ENCODE measurements at regions not wholly inside any gene's neighbourhood (a gene's known extent, or its start where the extent isn't known, plus 50 kb on each side); places are given as distances from the start of the nearest gene placed in this dataset.
A peak's percentile ranks its signal among the peaks of the same experiment; 100 is the strongest.
"Not testable (repeated sequence)": the region's sequence is repeated elsewhere in the genome, so short reads cannot be mapped to it uniquely, and the experiment has no call there.

- Mint-ChIP-seq H3K27me3 (peaks cover 14% of the 10 kb centered on the region), H3K27ac (no peak overlapping the region), H3K4me1 (no peaks in the 10 kb centered on the region), H3K36me3 (no peaks in the 10 kb centered on the region), H3K4me3 (no peak overlapping the region), H3K9me3 (no peaks in the 10 kb centered on the region)
- ATAC-seq, result no peak
Measured at GRCh38 chr3:103968131-103968530, 1398.6 kb upstream of the ALCAM start.

GRCh38 chr3:103968751-103969150 is 1398.0 kb upstream of the ALCAM start:
- Mint-ChIP-seq H3K9me3 (no peaks in the 10 kb centered on the region), H3K4me3 (no peak overlapping the region), H3K4me1 (no peaks in the 10 kb centered on the region), H3K36me3 (no peaks in the 10 kb centered on the region), H3K27ac (no peak overlapping the region), H3K27me3 (peaks cover 8% of the 10 kb centered on the region)
- ATAC-seq, result no peak

GRCh38 chr3:103976931-103977339 is 1389.8 kb upstream of the ALCAM start:
- no peaks in the 10 kb centered on the region for H3K27me3 Mint-ChIP-seq
- no peaks in the 10 kb centered on the region for H3K4me1 Mint-ChIP-seq
- no peaks in the 10 kb centered on the region for H3K36me3 Mint-ChIP-seq
- no peaks in the 10 kb centered on the region for H3K9me3 Mint-ChIP-seq
- no peak for ATAC-seq
- no peak overlapping the region for H3K27ac Mint-ChIP-seq
- H3K4me3 Mint-ChIP-seq, result no peak overlapping the region

GRCh38 chr3:103977417-103977816 is 1389.3 kb upstream of the ALCAM start:
- no peak for ATAC-seq
- Mint-ChIP-seq H3K4me3 (no peak overlapping the region), H3K27ac (no peak overlapping the region), H3K4me1 (no peaks in the 10 kb centered on the region), H3K36me3 (no peaks in the 10 kb centered on the region), H3K9me3 (no peaks in the 10 kb centered on the region), H3K27me3 (no peaks in the 10 kb centered on the region)

GRCh38 chr3:103991461-103992115 is 1375.1 kb upstream of the ALCAM start:
- no peaks in the 10 kb centered on the region for H3K4me1 Mint-ChIP-seq
- no peak overlapping the region for H3K4me3 Mint-ChIP-seq
- H3K9me3 Mint-ChIP-seq, result no peaks in the 10 kb centered on the region
- H3K36me3 Mint-ChIP-seq, result no peaks in the 10 kb centered on the region
- H3K27me3 Mint-ChIP-seq, result no peaks in the 10 kb centered on the region
- ATAC-seq, result no peak
- no peak overlapping the region for H3K27ac Mint-ChIP-seq

- H3K4me1 Mint-ChIP-seq, result no peaks in the 10 kb centered on the region
- H3K36me3 Mint-ChIP-seq, result no peaks in the 10 kb centered on the region
- H3K27ac Mint-ChIP-seq, result no peak overlapping the region
- H3K27me3 Mint-ChIP-seq, result no peaks in the 10 kb centered on the region
- no peak overlapping the region for H3K4me3 Mint-ChIP-seq
- ATAC-seq, result peak; percentile 24
- no peaks in the 10 kb centered on the region for H3K9me3 Mint-ChIP-seq
Measured at GRCh38 chr3:103992469-103992868, 1374.2 kb upstream of the ALCAM start.

GRCh38 chr3:104004956-104005355 is 1361.8 kb upstream of the ALCAM start:
- H3K36me3 Mint-ChIP-seq, result no peaks in the 10 kb centered on the region
- no peak overlapping the region for H3K4me3 Mint-ChIP-seq
- no peaks in the 10 kb centered on the region for H3K4me1 Mint-ChIP-seq
- no peak for ATAC-seq
- H3K27me3 Mint-ChIP-seq, result no peaks in the 10 kb centered on the region
- H3K9me3 Mint-ChIP-seq, result no peaks in the 10 kb centered on the region
- H3K27ac Mint-ChIP-seq, result no peak overlapping the region

- Mint-ChIP-seq H3K27me3 (no peaks in the 10 kb centered on the region), H3K9me3 (no peaks in the 10 kb centered on the region), H3K27ac (no peak overlapping the region), H3K4me1 (no peaks in the 10 kb centered on the region), H3K36me3 (no peaks in the 10 kb centered on the region), H3K4me3 (no peak overlapping the region)
- no peak for ATAC-seq
Measured at GRCh38 chr3:104005815-104006214, 1360.9 kb upstream of the ALCAM start.

GRCh38 chr3:104018541-104018940 is 1348.2 kb upstream of the ALCAM start:
- Mint-ChIP-seq H3K4me3 (no peak overlapping the region), H3K36me3 (no peaks in the 10 kb centered on the region), H3K27me3 (no peaks in the 10 kb centered on the region), H3K27ac (no peak overlapping the region), H3K9me3 (peaks cover 16% of the 10 kb centered on the region), H3K4me1 (no peaks in the 10 kb centered on the region)
- ATAC-seq, result no peak

- H3K27ac Mint-ChIP-seq, result no peak overlapping the region
- H3K27me3 Mint-ChIP-seq, result peaks cover 9% of the 10 kb centered on the region
- no peak for ATAC-seq
- no peaks in the 10 kb centered on the region for H3K4me1 Mint-ChIP-seq
- no peaks in the 10 kb centered on the region for H3K36me3 Mint-ChIP-seq
- no peaks in the 10 kb centered on the region for H3K9me3 Mint-ChIP-seq
- H3K4me3 Mint-ChIP-seq, result no peak overlapping the region
Measured at GRCh38 chr3:104031598-104031997, 1335.1 kb upstream of the ALCAM start.

GRCh38 chr3:104032283-104032682 is 1334.4 kb upstream of the ALCAM start:
- no peaks in the 10 kb centered on the region for H3K36me3 Mint-ChIP-seq
- no peak overlapping the region for H3K4me3 Mint-ChIP-seq
- H3K27me3 Mint-ChIP-seq, result peaks cover 9% of the 10 kb centered on the region
- H3K27ac Mint-ChIP-seq, result no peak overlapping the region
- ATAC-seq, result no peak
- H3K4me1 Mint-ChIP-seq, result no peaks in the 10 kb centered on the region
- no peaks in the 10 kb centered on the region for H3K9me3 Mint-ChIP-seq

GRCh38 chr3:104040896-104041295 is 1325.8 kb upstream of the ALCAM start:
- Mint-ChIP-seq H3K36me3 (no peaks in the 10 kb centered on the region), H3K4me3 (no peak overlapping the region), H3K9me3 (peaks cover 3% of the 10 kb centered on the region), H3K27me3 (no peaks in the 10 kb centered on the region), H3K4me1 (peaks cover 7% of the 10 kb centered on the region), H3K27ac (no peak overlapping the region)
- ATAC-seq, result no peak

- not testable (repeated sequence) for H3K36me3 Mint-ChIP-seq, ATAC-seq, H3K27me3 Mint-ChIP-seq, H3K4me1 Mint-ChIP-seq, H3K27ac Mint-ChIP-seq, H3K4me3 Mint-ChIP-seq, H3K9me3 Mint-ChIP-seq
Measured at GRCh38 chr3:104043001-104043543, 1323.6 kb upstream of the ALCAM start.

GRCh38 chr3:104044002-104044401 is 1322.7 kb upstream of the ALCAM start:
- Mint-ChIP-seq H3K9me3 (no peaks in the 10 kb centered on the region), H3K4me3 (no peak overlapping the region), H3K27ac (no peak overlapping the region), H3K27me3 (no peaks in the 10 kb centered on the region), H3K36me3 (no peaks in the 10 kb centered on the region), H3K4me1 (peaks cover 7% of the 10 kb centered on the region)
- no peak for ATAC-seq

GRCh38 chr3:104066658-104067057 is 1300.1 kb upstream of the ALCAM start:
- ATAC-seq, result no peak
- no peak overlapping the region for H3K27ac Mint-ChIP-seq
- H3K9me3 Mint-ChIP-seq, result no peaks in the 10 kb centered on the region
- no peak overlapping the region for H3K4me3 Mint-ChIP-seq
- no peaks in the 10 kb centered on the region for H3K4me1 Mint-ChIP-seq
- H3K27me3 Mint-ChIP-seq, result peaks cover 10% of the 10 kb centered on the region
- no peaks in the 10 kb centered on the region for H3K36me3 Mint-ChIP-seq

- Mint-ChIP-seq H3K4me1 (no peaks in the 10 kb centered on the region), H3K27ac (no peak overlapping the region), H3K36me3 (no peaks in the 10 kb centered on the region), H3K9me3 (peaks cover 3% of the 10 kb centered on the region), H3K4me3 (no peak overlapping the region), H3K27me3 (peaks cover 10% of the 10 kb centered on the region)
- no peak for ATAC-seq
Measured at GRCh38 chr3:104069114-104069513, 1297.6 kb upstream of the ALCAM start.
